Esophagus muscularis mucosa (tissue), 4 donors: ENCODE measurements at regions not wholly inside any gene's neighbourhood (a gene's known extent, or its start where the extent isn't known, plus 50 kb on each side); places are given as distances from the start of the nearest gene placed in this dataset.

ENCODE experiments used
- CTCF ChIP-seq, 3 experiments: fragments of 200-600 bp in 2 of 3; fragments of 450-650 bp in 1 of 3; sonication (generic) in 2 of 3; IDR thresholded peaks; one replicate each; pipeline ENCODE4 v1.5.1; 2017 to 2019; ENCODE audit warnings: antibody characterized with exemption in 3 of 3, mild to moderate bottlenecking in 2 of 3, moderate library complexity in 1 of 3
- EP300 ChIP-seq: sonication (generic); formaldehyde crosslinking; IDR thresholded peaks from one replicate; pipeline ENCODE4 v1.6.1; 2017; ENCODE audit warnings: antibody characterized with exemption
- POLR2A ChIP-seq: fragments of 450-650 bp; IDR thresholded peaks from one replicate; pipeline ENCODE4 v1.6.1; 2017; ENCODE audit warnings: antibody characterized with exemption, moderate library complexity, mild to moderate bottlenecking, low read depth

- TF ChIP-seq CTCF (IDR thresholded peaks at IDR 0.05) (no peak), POLR2A (no peak), EP300 (no peak)
Measured at GRCh38 chr6:66740346-66740745, 1033.3 kb upstream of the EYS start.
